ENCODE measurements at regions not wholly inside any gene's neighbourhood (a gene's known extent, or its start where the extent isn't known, plus 50 kb on each side); places are given as distances from the start of the nearest gene placed in this dataset.
"Not testable (repeated sequence)": the region's sequence is repeated elsewhere in the genome, so short reads cannot be mapped to it uniquely, and the experiment has no call there.

DNA sequence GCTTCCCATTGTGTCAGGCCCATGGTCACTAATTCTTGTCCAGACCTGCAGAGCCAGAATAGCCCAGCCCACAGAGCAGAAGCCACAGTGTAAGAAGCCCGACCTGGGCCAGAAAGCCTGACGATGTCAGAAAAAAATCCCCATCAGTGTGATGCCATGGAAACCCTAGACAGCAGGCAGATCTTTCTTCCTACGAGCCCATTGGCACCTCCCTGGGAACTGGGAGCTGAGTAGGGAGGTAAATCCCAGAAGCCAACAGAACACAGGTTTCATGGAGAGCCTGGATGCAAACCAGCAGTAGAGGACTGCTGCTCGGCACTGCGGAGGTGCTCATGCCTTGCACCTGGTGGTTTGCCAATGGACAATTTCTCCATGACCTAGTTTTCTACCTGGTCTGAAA is 82.2 kb upstream of the SLC22A16 start:
- DNase-seq, result no peak

DNA sequence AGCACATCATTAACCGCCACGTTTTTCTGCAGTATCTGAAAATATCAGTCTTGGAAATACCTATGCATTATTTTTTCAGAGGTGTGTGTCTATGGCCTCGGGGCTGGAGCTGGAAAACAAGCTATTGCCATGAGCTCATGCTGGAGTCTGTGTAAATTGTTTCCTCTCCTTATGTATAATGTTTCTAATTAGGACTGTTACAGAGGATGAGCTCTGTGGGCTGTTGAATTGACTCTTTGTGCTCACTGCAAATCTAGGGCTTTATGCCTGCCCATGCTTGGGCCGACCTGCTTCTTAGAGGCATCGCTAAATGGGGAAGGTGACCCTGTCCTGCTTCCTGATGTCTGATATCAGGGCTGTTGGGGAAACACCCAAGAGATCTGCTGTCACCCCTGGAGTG is 80.8 kb upstream of the SLC22A16 start:
- no peak for DNase-seq

DNA sequence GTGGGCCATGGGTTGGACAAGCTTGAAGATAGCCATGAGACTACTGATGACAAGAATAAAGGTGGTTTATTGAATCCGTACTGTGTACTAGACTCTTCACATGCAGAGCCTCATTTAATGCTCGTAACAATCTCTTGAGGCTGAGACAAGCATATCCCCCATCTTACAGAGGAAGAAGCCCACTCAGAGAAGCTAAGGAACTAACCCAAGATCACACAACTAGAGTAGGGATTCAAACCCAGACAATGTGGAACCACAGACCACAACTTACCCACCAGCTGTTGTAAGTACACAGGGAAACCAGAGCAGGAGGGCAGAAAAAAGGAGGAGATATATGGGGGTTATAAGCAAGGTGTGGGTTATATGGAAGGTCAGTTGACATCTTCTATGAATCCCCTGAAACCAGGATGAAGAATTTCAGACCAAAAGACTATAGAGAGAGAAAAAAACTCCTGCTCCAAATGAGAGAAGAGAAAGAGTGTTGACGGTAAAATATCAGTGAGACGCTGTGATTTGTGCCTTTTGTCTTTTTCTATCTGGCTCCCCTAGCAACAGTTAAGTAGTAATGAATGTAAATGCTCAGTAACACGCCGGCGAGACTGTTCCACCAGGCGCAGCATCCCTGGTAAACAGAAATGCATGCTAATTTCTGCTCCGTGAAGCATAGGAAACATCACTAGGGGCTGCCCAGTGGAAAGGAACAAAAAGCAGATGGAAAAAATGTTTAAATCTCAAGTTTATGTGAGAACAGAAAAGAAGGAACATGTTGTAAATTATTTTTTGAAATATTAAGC is 80.1 kb upstream of the SLC22A16 start:
- no peak for DNase-seq

DNA sequence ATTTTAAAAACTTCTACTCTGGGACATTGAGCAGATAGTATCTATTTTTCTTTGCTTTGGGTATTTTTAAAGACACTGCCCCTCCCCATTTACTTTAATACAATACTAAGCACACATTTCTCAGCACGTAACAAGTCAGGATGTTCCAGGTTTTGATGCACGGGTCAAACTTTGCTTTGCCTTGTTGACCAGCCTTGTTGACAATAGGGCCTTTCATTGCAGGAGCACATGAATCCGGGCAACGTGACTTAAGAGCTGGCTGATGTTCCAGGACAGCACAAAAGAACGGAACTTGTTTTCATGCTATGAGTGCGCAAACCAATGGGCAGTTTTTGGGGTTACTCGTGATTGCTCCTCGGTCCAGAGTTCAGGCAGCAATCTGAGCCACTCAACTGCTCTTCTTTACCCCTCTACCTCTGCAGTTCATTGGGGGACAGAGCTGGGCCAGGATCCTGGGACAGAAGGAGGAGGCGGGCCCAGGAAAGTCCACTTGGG is 78.6 kb upstream of the SLC22A16 start:
- no peak for DNase-seq

DNA sequence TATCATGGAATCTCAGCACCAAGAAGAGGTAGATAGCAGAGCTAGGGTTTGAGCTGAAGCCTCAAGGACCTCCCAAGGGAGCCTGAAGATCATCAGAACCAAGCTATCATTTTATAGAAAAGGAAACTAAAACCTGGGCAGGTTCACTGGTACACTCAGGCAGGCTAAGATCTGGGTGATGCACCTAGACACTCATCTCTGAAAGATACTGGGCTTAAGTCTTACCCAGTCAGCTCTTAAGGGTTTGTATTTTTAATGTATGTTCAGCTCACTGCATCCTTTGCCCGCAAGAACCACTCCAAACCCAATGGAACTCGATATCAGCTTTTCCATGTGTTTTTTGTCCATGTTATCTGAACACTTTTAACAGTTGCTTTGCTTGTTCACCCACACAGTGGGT is 78.0 kb upstream of the SLC22A16 start:
- no peak for DNase-seq

DNA sequence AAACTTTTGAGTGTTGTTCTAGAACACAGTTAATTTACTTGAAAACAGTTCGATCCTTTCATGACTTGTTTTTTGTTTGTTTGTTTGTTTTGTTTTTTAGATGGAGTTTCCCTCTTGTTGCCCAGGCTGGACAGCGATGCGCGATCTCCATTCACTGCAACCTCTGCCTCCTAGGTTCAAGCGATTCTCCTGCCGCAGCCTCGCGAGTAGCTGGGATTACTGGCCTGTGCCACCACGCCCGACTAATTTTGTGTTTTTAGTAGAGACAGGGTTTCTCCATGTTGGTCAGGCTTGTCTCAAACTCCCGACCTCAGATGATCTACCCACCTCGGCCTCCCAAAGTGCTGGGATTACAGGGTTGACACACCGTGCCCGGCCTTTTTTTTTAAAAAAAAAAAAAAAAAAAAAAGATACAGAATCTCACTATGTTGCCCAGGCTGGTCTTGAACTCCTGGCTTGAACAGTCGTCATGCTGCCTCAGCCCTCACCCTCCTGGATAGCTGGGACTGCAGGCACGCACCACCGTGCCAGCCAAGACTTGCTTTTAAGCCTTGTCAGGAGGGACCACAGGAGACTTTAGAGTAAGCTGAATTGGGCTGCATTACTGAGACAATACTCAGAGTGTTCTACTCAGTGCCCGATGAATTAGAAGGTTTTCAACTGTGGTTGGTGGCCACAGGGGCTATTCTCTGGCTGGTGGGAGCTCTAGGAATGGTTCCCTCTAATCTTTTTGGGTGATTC is 76.7 kb upstream of the SLC22A16 start:
- no peak for DNase-seq

DNA sequence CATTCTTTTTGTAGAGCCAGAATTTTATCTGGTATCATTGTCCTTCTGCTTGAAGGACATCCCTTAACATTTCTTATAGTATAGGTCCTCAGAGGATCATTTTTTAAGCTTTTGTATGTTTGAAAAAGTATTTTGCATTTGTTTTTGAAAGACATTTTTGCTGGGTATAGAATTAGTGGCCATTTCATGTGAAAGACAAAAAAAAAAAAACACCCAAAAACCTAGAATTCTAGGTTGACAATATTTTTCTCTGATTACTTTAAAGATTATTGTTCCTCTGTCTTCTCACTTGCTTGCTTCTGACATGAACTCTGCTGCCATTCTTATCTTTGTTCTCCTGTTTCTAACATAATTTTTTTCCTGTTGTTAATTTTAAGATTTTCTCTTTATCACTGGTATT is 75.7 kb upstream of the SLC22A16 start:
- no peak for DNase-seq

DNA sequence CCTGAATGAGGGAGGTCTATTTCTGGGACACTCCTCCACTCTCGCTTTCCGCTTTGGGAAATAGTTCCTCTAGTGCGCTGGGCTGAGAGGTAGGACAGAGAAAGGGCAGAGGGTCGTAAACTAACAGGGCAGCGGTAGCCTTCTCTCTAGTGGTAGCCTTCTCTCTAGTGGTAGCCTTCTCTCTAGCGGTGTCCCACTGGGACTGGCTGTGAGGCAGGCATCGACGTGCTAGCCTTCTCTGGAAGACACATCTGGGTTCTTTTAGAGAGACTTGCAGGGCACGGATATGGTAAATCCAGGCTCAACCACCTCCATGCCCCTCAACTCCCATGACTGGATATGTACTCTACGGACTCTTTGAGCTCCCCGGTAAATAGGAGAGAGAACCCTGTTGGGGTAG is 74.7 kb upstream of the SLC22A16 start:
- DNase-seq, result no peak

DNA sequence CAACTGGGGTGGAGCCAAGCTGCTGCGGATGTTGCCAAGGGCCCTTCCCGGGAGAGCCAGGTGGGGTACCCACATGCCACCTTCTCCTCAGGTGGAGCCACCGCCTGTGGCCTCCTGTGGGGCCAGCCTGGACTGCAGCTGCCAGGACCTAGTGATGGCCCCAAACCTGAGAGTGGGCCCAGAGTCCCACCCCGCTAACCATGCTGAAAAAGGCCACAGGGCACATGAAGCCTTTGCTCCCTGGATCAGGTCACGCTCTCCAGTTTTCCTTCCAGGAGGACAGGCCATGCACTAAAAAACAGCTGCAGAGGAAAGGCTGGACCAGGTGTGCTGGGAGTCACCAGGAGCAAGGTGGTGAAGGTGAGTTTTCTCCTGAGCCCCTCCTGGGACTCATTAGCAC is 73.9 kb upstream of the SLC22A16 start:
- no peak for DNase-seq

DNA sequence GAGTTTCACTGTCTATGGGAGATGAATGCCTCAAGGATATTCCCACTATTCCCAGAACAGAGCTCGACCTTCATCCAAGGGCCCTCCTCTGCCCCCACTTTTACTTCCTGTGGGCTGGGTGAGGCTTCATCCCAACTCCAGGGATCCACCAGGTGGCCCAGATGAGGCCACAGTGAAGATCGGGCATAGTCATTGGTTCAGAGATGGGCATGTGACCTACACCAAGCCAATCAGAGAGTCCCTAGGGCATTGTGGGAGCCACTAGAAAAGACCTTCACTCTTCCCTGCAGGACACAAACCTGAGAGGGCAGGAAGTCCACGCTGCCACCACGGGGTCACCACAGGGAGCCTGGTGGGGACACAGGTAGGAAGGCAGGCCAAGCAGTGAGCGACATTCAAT is 72.9 kb upstream of the SLC22A16 start:
- DNase-seq, result no peak

DNA sequence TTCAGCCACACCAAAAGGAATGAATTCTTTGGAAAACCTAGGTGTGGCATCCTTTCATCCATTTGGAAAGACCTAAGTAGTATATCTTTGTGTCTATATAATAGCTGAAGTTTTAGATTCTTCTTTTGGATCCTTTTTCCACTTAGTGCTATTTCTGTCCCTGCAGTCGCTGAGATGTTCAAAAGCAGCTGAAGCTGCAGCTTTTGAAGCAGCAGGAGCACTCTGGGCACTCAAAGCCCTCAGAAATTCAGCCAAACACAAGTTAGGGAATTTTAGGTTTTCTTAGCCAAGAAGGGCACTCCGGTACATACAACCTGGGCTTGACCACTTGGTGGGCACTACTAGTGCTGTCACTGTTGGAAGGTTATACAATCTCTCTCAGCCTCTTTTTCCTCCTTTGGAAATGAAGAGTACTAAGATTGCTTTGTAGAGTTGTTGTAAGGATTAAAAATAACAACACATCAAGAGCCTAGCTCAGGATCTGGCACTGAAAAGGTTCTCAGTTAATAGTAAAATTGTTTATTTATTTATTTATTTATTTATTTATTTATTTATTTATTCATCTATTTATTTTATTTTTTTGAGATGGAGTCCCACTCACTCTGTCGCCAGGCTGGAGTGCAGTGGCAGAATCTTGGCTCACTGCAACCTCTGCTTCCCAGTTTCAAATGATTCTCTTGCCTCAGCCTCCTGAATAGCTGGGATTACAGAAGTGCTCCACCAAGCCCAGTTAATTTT is 71.9 kb upstream of the SLC22A16 start:
- no peak for DNase-seq

DNA sequence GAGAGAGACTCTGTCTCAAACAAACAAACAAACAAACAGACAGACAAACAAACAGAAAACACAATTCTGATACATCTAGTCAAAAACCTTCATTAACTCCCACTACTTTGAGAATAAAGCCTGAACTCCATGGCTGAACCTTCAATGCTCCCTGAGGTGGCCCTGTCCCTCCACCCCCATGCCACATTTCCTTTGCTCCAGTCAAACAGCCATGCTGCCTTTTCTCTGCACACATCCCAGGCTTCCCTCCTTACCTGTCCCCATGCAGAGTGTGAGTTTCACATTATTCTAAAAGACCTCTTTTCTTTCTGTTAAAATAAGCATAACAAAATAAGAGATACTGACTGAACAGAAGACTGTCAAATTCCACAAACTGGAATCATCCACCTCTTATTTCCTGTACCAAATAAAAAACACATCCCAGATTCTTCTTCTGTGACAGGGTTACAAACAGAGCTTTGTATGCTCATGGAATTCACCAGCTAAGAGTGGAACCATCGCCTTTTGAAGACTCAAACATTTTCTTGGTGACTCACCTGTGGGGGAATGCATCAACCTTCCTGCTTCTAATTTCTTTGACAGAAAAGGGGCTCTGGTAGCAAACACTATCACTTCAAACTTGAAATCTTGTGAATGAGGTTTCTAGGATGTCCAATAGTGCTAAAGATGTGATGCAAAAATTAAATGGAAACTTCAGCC is 71.0 kb upstream of the SLC22A16 start:
- no peak for DNase-seq

DNA sequence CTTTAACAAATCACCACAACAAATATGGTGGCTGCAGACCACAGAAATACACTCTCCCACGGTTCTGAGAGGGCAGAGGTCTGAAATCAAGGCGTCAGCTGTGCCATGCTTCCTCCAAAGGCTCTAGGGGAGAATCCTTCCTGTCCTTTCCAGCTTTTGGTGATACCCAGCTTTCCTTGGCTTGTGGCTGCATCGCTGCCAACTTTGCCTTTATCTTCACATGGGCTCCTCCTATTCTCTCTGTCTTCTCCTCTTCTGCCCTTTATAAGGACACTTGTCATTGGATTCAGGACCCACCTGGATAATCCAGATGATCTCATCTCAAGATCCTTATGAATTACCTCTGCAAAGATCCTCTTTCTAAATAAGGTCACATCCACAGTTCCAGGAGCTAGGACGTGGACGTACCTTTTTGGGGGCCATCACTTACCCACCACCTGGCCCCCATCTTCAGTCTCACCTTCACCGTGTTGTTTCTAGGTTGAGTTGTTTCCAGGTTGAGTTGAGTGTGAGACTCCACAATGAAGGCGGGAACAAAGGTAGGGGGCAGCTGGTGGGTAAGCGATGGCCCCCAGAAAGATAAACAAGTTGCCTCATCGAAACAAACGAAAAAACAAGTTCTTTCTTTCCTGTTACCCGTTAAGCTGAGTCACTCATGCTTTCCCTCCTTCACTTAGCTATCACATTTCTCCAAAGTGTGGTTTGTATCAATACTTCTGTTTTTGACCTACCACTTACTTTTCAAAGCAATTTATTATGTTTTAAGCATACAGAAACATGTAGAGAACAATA is 68.9 kb upstream of the SLC22A16 start:
- DNase-seq, result no peak

DNA sequence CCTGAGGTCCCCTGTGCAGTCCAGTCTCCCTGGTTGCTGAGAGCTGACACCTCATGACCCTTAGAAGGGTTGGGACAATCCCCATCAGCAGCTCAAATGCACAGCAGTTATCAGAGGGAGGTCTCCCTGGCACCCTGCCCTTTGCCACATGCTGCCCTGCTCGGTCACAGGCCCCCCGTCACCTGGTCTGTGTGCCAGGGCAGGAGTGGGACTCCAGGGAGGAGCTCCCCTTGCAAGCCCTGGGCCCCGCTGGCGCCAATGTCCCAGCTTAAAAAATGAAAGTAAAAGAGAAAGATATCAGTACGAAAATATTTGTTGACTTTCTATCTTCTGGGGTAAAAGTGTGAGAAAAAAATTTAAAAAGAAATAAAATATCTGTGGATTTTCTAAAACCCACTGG is 68.1 kb upstream of the SLC22A16 start:
- DNase-seq, result no peak

DNA sequence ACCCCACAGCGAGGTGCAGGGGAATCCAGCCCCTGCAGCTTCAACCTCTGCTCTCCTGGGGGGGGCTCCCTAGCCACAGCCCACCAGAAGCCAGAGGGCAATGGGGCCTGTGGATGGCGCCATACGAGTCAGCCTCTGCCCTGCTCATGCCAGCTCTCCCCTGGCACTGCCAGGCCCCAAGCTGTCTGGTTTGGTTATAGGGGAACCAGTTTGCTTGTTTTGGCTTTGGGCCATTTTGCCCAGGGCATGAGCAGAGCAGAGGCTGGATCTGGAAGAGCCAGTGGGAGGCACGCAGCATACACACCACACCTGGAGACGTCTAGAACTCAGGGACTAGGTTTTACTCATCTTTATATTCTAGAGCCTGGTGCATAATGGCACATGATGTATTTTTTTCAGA is 66.7 kb upstream of the SLC22A16 start:
- DNase-seq, result no peak

DNA sequence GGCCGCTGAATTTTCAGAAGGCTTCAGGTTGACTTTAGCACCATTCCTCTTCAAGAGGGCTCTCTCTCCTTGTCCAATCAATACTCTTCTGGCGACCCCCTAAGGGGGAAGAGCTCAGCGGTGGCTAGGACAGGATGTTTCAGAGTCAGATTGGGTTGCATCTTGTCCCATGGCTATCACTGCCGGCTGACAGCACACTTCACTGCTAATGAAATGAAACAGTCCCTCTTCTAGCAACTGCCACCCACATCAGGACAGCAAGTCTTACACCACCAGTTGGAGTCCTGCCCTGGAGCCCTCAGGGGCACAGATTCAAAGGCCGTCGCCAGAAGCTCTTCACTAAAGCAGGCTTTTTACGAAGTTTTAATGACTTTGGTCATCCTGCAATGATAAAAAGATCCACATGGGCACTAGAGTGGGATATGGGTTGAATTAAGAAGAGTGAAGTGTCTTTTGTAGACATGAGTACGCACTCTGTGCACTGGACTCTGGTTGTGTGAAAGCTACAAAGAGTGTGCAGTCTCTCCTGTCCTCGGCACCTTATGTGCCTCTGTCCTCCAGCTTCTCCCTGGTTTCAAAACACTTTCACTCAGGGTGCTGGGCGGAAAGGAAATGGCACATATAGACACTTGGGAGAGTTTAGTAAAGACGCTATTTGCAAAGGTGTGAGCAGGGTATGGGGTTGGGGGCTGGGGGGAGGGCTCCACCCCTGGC is 66.1 kb upstream of the SLC22A16 start:
- no peak for DNase-seq

DNA sequence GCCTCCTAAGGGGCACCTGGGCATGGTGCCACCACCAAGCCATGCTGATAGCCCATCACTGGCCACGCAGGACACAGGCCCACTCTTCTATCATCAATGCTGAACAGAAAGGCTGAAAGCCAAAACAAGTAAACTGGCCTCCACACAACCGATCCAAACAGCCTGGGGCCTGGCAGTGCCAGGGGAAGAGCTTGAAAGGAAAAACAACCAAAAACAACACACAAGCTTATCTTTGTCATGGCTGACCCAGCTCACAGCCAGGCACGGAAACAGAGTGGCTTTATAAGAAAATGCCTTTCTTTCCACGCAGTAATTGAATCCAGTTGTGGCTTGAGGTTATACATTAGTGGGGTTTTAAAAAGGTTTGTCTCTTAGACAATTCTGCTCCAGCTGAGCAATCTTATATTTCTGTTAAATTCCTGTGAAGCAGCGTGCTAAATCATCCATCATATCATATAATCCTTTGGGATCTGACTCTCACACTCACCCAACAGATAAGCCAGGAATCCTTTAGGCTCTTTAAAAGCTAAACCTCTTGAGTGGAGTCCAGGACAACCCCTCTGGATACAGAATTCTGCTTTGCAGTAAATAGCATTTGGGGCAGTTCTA is 65.4 kb upstream of the SLC22A16 start:
- DNase-seq, result no peak

DNA sequence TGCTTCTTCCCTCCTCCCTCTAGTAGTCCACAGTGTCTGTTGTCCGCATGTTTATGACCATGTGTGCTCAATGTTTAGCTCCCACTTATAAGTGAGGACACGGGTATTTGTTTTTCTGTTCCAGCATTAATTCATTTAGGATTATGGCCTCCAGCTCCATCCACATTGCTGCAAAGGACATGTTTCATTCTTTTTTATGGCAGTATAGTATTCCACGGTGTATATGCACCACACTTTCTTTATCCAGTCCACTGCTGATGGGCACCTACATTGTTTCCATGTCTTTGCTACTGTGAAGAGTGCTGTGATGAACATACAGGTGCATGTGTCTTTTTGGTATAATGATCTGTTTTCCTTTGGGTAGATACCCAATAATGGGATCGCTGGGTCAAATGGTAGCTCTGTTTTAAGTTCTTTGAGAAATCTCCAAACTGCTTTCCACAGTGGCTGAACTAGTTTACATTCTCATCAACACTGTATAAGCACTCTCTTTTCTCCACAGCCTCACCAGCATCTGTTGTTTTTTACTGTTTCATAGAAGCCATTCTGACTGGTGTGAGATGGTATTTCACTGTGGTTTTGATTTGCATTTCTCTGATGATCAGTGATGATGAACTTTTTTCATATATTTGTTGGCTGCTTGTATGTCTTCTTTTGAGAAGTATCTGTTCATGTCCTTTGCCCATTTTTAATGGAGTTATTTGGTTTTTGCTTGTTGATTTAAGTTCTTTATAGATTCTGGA is 63.0 kb upstream of the SLC22A16 start:
- DNase-seq, result not testable (repeated sequence)

DNA sequence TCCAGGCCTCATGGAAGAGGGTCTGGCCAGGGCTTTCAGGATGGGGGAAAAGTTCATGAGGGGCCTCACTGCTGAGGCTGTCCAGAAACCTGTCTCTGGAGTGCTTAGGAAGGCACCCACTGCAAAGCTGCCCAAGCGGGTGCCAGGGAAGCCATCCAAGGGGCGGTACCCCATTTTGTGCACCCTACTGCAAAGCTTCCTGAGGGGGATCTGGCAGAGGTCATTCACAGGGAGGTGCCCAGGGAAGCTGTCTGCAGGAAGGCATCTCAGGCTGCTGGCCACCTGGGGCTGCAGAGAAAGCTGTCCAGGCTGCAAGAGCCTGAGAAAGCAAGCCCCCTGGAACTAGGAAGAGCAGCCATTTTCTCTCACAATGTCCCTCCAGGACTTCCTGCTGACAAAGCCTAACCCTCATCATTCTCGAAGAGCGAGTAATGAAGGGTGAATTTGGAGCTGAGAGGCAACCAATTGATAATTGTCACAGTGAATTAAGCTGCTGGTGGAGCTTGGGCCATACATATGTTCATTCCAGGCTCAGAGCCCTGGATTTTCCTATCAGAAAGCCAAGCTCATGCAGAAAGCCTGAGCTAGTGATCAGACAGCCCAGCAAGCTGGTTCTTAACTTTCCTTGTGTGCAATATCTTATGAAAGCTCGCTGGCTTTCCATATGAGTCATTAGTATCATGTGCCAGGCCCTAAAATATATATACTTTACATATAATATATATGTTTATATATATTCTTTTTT is 62.2 kb upstream of the SLC22A16 start:
- no peak for DNase-seq

Data from hematopoietic multipotent progenitor cell treated with erythropoietin and hydrocortisone succinate and interleukin-3 and kit ligand, for 4 days (in vitro differentiated cells).